Nephron progenitor cell (in vitro differentiated cells): ENCODE measurements at regions not wholly inside any gene's neighbourhood (a gene's known extent, or its start where the extent isn't known, plus 50 kb on each side); places are given as distances from the start of the nearest gene placed in this dataset.

Experiments
- DNase-seq: peaks from one replicate; pipeline ENCODE4 v3.0.0; 2021
- H3K27ac Mint-ChIP-seq: 2 replicates; pipeline ENCODE4 v1.8.0; 2021; ENCODE audit warnings: mild to moderate bottlenecking, moderate library complexity, mixed read lengths
- H3K27me3 Mint-ChIP-seq: 2 replicates; pipeline ENCODE4 v1.8.0; 2021; ENCODE audit warnings: mild to moderate bottlenecking, low read depth, mixed read lengths; ENCODE audit not compliant: poor library complexity
- H3K36me3 Mint-ChIP-seq: 2 replicates; pipeline ENCODE4 v1.8.0; 2021; ENCODE audit warnings: low read depth, mixed read lengths
- H3K4me1 Mint-ChIP-seq: 2 replicates; pipeline ENCODE4 v1.8.0; 2021; ENCODE audit warnings: mixed read lengths
- H3K4me3 Mint-ChIP-seq: 2 replicates; pipeline ENCODE4 v1.8.0; 2021; ENCODE audit warnings: mild to moderate bottlenecking, moderate library complexity, mixed read lengths
- H3K9me3 Mint-ChIP-seq: 2 replicates; pipeline ENCODE4 v1.8.0; 2021; ENCODE audit warnings: mild to moderate bottlenecking, moderate library complexity, mixed read lengths
- TF ChIP-seq, protein P1 (sequence below): fragments of 200-600 bp; sonication (generic); IDR thresholded peaks from 2 replicates; pipeline ENCODE4 v1.5.0; 2021; ENCODE audit warnings: antibody characterized with exemption

DNA sequence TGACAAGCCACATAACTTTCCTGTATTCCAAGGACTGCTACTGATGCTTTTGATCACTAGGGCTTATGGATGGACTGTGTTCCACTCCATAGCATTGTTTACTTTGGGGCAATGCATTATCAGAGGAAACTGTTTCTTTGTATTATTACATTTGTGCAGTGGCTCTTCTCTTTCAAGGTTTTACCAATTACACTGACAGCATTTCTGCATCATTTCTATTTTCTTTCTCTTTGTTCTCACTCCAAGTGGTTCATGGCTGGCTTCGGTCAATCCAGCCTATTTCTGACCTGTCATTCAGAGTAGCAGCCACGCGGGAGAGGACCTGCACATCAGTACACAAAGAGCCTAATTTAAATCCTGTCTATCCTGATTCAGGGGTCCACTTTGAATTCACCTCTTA is 711.0 kb downstream of the TLE4 start:
- Mint-ChIP-seq H3K36me3 (no peaks in the 10 kb centered on the region), H3K4me3 (no peak overlapping the region), H3K27me3 (peaks cover 3% of the 10 kb centered on the region), H3K27ac (no peak overlapping the region), H3K4me1 (peaks cover 9% of the 10 kb centered on the region), H3K9me3 (peaks cover 6% of the 10 kb centered on the region)
- TF ChIP-seq, protein P1, sequence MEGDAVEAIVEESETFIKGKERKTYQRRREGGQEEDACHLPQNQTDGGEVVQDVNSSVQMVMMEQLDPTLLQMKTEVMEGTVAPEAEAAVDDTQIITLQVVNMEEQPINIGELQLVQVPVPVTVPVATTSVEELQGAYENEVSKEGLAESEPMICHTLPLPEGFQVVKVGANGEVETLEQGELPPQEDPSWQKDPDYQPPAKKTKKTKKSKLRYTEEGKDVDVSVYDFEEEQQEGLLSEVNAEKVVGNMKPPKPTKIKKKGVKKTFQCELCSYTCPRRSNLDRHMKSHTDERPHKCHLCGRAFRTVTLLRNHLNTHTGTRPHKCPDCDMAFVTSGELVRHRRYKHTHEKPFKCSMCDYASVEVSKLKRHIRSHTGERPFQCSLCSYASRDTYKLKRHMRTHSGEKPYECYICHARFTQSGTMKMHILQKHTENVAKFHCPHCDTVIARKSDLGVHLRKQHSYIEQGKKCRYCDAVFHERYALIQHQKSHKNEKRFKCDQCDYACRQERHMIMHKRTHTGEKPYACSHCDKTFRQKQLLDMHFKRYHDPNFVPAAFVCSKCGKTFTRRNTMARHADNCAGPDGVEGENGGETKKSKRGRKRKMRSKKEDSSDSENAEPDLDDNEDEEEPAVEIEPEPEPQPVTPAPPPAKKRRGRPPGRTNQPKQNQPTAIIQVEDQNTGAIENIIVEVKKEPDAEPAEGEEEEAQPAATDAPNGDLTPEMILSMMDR = no peak
- DNase-seq = no peak

- Mint-ChIP-seq H3K27me3 (no peaks in the 10 kb centered on the region), H3K9me3 (peaks cover 46% of the 10 kb centered on the region), H3K36me3 (peaks cover 23% of the 10 kb centered on the region), H3K4me1 (no peaks in the 10 kb centered on the region), H3K4me3 (no peak overlapping the region), H3K27ac (no peak overlapping the region)
- no peak for DNase-seq
- TF ChIP-seq, protein P1 = no peak
Measured at GRCh38 chr9:80259079-80259478, 687.3 kb downstream of the TLE4 start.

DNA sequence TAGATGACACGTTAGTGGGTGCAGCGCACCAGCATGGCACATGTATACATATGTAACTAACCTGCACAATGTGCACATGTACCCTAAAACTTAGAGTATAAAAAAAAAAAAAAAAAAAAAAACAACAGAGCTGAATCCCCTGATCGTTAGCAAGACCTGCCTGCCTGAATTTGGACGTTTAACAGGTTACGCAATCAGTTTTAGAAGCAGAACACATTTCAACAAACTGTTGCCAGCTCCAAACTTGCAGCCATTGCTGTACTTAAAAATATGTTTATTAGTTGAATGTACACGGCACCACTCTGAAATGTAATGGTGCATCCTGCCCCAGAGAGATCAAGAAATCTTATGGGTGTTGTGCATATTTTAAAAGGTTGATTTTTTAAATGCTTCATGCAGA is 680.0 kb downstream of the TLE4 start:
- Mint-ChIP-seq H3K27ac (no peak overlapping the region), H3K9me3 (peaks cover 43% of the 10 kb centered on the region), H3K27me3 (no peaks in the 10 kb centered on the region), H3K4me1 (no peaks in the 10 kb centered on the region), H3K4me3 (no peak overlapping the region), H3K36me3 (peaks cover 13% of the 10 kb centered on the region)
- TF ChIP-seq, protein P1 = no peak
- DNase-seq = no peak

DNA sequence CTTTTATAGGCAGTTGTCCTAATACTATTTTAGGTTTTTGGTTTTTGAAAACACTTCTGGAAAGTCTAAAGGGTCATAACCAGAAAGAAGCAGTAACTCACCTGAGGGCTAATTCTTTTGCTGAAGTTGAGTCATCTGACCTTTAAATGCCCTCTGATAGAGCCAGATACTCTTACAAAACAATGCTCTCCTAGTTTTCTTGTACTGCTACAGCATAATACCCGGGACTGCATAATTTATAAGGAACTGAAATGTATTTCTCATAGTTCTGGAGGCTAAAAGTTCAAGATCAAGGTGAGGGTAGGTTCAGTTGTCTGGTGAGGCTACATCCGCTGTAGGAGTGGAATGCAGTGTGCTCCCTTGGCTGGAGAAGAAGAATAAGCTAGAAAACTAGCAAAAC is 670.3 kb downstream of the TLE4 start:
- no peak overlapping the region for H3K27ac Mint-ChIP-seq
- TF ChIP-seq, protein P1 = no peak
- H3K4me1 Mint-ChIP-seq = peaks cover 4% of the 10 kb centered on the region

DNA sequence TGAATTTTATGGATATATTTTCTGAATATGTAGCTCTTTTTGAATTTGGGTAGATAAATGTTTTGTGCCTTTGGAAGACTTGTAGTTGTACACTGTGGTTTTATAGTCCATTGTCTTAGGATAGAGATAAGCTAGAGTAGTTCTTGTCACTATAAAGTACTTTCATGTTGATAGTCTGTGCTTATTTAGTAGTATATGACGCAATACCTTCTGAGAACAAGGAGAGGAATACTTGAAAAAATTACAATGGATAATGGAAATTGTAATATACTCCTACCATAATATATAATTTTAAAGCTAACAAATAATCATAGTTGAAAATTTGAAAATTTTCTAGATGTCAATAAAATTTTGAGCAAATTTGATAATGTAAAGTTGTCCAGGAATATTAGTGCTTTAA is 664.0 kb downstream of the TLE4 start:
- H3K9me3 Mint-ChIP-seq = peaks cover 18% of the 10 kb centered on the region
- TF ChIP-seq, protein P1 = no peak
- DNase-seq = no peak
- no peaks in the 10 kb centered on the region for H3K36me3 Mint-ChIP-seq
- no peaks in the 10 kb centered on the region for H3K27me3 Mint-ChIP-seq
- H3K4me3 Mint-ChIP-seq = no peak overlapping the region
- H3K27ac Mint-ChIP-seq = no peak overlapping the region
- H3K4me1 Mint-ChIP-seq = peaks cover 6% of the 10 kb centered on the region

More for the DNA sequence above, 670.3 kb downstream of the TLE4 start:
- H3K36me3 Mint-ChIP-seq = no peaks in the 10 kb centered on the region
- no peak for DNase-seq
- H3K27me3 Mint-ChIP-seq = no peaks in the 10 kb centered on the region
- H3K4me3 Mint-ChIP-seq = no peak overlapping the region
- peaks cover 24% of the 10 kb centered on the region for H3K9me3 Mint-ChIP-seq

- Mint-ChIP-seq H3K9me3 (peaks cover 13% of the 10 kb centered on the region), H3K4me3 (no peak overlapping the region), H3K36me3 (no peaks in the 10 kb centered on the region), H3K27ac (no peak overlapping the region), H3K4me1 (peaks cover 6% of the 10 kb centered on the region), H3K27me3 (no peaks in the 10 kb centered on the region)
- TF ChIP-seq, protein P1 = no peak
- DNase-seq = no peak
Measured at GRCh38 chr9:80233906-80234305, 662.1 kb downstream of the TLE4 start.
